IPS-NIHi7 (cell line): ENCODE measurements at regions not wholly inside any gene's neighbourhood (a gene's known extent, or its start where the extent isn't known, plus 50 kb on each side); places are given as distances from the start of the nearest gene placed in this dataset.
"Not testable (repeated sequence)": the region's sequence is repeated elsewhere in the genome, so short reads cannot be mapped to it uniquely, and the experiment has no call there.

Experiments
- DNase-seq: peaks from one replicate; pipeline ENCODE4 v3.0.0; 2012; ENCODE audit warnings: mixed read lengths; ENCODE audit errors: extremely low spot score

- DNase-seq: no peak
Observed at GRCh38 chr1:163571950-163572349, 250.2 kb downstream of the NUF2 start.

- no peak for DNase-seq
Observed at GRCh38 chr1:163574119-163574518, 252.4 kb downstream of the NUF2 start.

GRCh38 chr1:163580926-163581325 lies 259.2 kb downstream of the NUF2 start:
- no peak for DNase-seq

- no peak for DNase-seq
Observed at GRCh38 chr1:163583661-163584181, 262.0 kb downstream of the NUF2 start.

GRCh38 chr1:163585796-163586195 lies 264.0 kb downstream of the NUF2 start:
- no peak for DNase-seq

- no peak for DNase-seq
Observed at GRCh38 chr1:163588796-163589195, 267.0 kb downstream of the NUF2 start.

- DNase-seq: no peak
Observed at GRCh38 chr1:163589735-163590134, 268.0 kb downstream of the NUF2 start.

GRCh38 chr1:163591131-163591530 lies 269.4 kb downstream of the NUF2 start:
- DNase-seq: not testable (repeated sequence)

- DNase-seq: not testable (repeated sequence)
Observed at GRCh38 chr1:163592623-163593022, 270.9 kb downstream of the NUF2 start.

GRCh38 chr1:163596106-163596505 lies 274.4 kb downstream of the NUF2 start:
- not testable (repeated sequence) for DNase-seq

GRCh38 chr1:163596541-163597258 lies 274.9 kb downstream of the NUF2 start:
- peak; percentile 27 for DNase-seq

GRCh38 chr1:163604321-163604720 lies 282.6 kb downstream of the NUF2 start:
- DNase-seq: no peak

- no peak for DNase-seq
Observed at GRCh38 chr1:163604896-163605295, 283.1 kb downstream of the NUF2 start.

- no peak for DNase-seq
Observed at GRCh38 chr1:163608979-163609378, 287.2 kb downstream of the NUF2 start.

GRCh38 chr1:163609858-163610257 lies 288.1 kb downstream of the NUF2 start:
- no peak for DNase-seq

GRCh38 chr1:163610486-163610885 lies 288.7 kb downstream of the NUF2 start:
- no peak for DNase-seq

- no peak for DNase-seq
Observed at GRCh38 chr1:163614361-163614760, 292.6 kb downstream of the NUF2 start.

GRCh38 chr1:163628034-163628773 lies 306.4 kb downstream of the NUF2 start:
- no peak for DNase-seq

GRCh38 chr1:163632269-163632668 lies 310.5 kb downstream of the NUF2 start:
- no peak for DNase-seq

GRCh38 chr1:163633366-163633765 lies 311.6 kb downstream of the NUF2 start:
- no peak for DNase-seq

- DNase-seq: not testable (repeated sequence)
Observed at GRCh38 chr1:163645676-163646075, 323.9 kb downstream of the NUF2 start.

GRCh38 chr1:163650624-163651023 lies 328.9 kb downstream of the NUF2 start:
- DNase-seq: no peak

GRCh38 chr1:163652441-163652840 lies 330.7 kb downstream of the NUF2 start:
- DNase-seq: no peak
